Epithelial cell of esophagus (primary cell): ENCODE measurements at regions not wholly inside any gene's neighbourhood (a gene's known extent, or its start where the extent isn't known, plus 50 kb on each side); places are given as distances from the start of the nearest gene placed in this dataset.

Experiments used
- DNase-seq: peaks from one replicate; pipeline ENCODE4 v3.0.0; 2010; ENCODE audit warnings: low read depth
- H3K4me3 ChIP-seq: 2 replicates; pipeline ENCODE4 v1.5.1; 2011; ENCODE audit warnings: mild to moderate bottlenecking, low read length, control low read depth
- TF ChIP-seq, protein P1 (sequence below): IDR thresholded peaks from 2 replicates; pipeline ENCODE4 v1.5.1; 2011; ENCODE audit warnings: low read depth, mild to moderate bottlenecking, low read length, control low read depth, inconsistent platforms; ENCODE audit not compliant: insufficient read depth; ENCODE audit errors: missing control alignments

DNA sequence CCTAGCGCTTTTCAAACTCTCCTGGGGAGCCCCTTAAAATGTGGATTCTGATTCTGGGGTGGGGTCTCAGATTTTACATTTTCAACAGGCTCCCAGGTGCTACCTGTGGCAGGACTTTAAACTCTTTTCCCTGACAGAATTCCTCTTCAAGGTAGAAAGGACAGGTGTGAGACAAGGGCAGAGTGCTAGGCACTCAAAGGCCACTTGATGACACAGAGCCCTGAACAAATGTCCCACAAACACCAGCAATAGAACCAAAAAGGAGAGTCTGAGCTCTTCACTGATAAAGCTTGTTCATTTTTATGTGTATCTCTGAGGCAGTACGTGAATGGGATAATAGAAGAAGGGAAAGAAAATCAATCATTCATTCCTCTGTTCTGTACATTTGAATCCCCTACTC is 77.7 kb upstream of the PELI1 start:
- no peak overlapping the region for H3K4me3 ChIP-seq
- TF ChIP-seq, protein P1, sequence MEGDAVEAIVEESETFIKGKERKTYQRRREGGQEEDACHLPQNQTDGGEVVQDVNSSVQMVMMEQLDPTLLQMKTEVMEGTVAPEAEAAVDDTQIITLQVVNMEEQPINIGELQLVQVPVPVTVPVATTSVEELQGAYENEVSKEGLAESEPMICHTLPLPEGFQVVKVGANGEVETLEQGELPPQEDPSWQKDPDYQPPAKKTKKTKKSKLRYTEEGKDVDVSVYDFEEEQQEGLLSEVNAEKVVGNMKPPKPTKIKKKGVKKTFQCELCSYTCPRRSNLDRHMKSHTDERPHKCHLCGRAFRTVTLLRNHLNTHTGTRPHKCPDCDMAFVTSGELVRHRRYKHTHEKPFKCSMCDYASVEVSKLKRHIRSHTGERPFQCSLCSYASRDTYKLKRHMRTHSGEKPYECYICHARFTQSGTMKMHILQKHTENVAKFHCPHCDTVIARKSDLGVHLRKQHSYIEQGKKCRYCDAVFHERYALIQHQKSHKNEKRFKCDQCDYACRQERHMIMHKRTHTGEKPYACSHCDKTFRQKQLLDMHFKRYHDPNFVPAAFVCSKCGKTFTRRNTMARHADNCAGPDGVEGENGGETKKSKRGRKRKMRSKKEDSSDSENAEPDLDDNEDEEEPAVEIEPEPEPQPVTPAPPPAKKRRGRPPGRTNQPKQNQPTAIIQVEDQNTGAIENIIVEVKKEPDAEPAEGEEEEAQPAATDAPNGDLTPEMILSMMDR = no peak
- DNase-seq = no peak

- H3K4me3 ChIP-seq = no peak overlapping the region
- peak; percentile 75 for DNase-seq
- TF ChIP-seq, protein P1 = no peak
Observed at GRCh38 chr2:64222351-64222750, 78.1 kb upstream of the PELI1 start.

DNA sequence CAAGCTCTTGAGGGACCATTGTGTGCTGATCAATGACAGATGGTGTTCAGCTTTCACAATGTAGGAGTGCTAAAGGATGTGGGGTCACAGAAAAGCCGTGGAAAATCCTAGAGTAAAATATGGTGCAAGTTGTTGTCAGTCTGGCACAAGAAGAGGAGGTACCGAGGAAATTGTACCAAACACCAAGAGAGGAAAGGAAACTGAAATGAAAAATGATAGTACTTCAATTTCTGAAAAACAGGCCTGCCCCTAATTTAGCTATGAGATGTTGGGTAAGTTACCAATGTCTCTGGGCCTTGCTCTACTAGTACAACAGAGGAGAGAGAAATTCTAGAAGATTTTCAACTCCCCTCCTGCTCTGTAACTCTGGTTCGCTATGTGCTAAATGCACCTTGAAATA is 78.8 kb upstream of the PELI1 start:
- no peak for DNase-seq
- TF ChIP-seq, protein P1 = no peak
- no peak overlapping the region for H3K4me3 ChIP-seq

DNA sequence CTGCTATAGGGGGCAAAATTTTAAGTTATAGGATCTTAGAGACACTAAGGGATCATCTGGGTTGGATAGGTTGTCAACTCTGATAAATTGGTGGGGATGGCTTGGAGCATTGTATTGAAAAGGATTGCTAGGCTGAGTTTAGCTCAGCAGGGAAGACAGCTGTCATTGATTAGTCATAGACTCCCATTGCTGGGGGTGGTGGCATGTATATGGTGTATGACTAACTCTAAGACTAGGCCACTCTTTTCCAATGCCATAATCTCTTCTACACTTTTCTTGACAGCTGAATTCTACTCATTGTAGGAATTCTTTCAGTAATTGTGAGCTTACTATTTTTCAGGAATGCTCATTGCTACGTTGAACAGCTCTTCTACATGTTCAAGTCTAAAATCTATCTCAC is 81.3 kb upstream of the PELI1 start:
- DNase-seq = peak; percentile 78
- TF ChIP-seq, protein P1 = no peak
- H3K4me3 ChIP-seq = no peak overlapping the region

GRCh38 chr2:64226611-64227010 is 82.4 kb upstream of the PELI1 start:
- no peak for DNase-seq
- TF ChIP-seq, protein P1 = no peak
- no peak overlapping the region for H3K4me3 ChIP-seq

- H3K4me3 ChIP-seq = peak overlapping the region; percentile 41
- DNase-seq = no peak
- TF ChIP-seq, protein P1 = no peak
Observed at GRCh38 chr2:64227603-64228125, 83.4 kb upstream of the PELI1 start.

DNA sequence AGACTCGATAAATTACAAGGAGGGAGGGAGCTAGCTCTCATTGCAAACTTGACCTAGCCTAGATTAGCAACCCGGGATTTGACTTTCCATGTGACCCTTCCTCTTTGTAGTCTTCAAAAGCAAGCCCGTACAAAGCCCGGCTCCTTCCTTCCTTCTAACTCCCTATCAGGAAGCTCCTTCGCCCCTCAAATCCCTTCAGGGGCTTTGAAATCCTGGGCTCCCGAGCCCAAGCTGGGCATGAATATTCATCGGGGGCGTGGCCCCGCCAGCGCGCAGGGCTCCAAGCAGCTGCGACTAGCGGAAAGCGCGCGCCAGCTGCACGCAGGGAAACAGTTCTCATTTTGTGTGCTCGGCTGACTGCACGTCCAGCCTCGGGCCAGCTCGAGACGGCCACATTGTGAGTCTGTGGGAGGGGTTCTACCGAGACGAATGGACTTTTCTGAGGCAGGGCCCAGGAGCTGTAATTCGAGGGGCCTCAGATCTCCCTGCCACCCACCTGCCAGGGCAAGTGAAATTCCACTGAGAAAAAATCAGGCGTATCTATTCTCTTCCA is 84.0 kb upstream of the PELI1 start:
- TF ChIP-seq, protein P1 = no peak
- H3K4me3 ChIP-seq = peak overlapping the region; percentile 41
- DNase-seq = peak; percentile 69
